Fibroblast of gingiva (primary cell): ENCODE measurements at regions not wholly inside any gene's neighbourhood (a gene's known extent, or its start where the extent isn't known, plus 50 kb on each side); places are given as distances from the start of the nearest gene placed in this dataset.

Experiments
- DNase-seq: peaks from one replicate; pipeline ENCODE4 v3.0.0-alpha.2; 2011; ENCODE audit warnings: low read depth

DNA sequence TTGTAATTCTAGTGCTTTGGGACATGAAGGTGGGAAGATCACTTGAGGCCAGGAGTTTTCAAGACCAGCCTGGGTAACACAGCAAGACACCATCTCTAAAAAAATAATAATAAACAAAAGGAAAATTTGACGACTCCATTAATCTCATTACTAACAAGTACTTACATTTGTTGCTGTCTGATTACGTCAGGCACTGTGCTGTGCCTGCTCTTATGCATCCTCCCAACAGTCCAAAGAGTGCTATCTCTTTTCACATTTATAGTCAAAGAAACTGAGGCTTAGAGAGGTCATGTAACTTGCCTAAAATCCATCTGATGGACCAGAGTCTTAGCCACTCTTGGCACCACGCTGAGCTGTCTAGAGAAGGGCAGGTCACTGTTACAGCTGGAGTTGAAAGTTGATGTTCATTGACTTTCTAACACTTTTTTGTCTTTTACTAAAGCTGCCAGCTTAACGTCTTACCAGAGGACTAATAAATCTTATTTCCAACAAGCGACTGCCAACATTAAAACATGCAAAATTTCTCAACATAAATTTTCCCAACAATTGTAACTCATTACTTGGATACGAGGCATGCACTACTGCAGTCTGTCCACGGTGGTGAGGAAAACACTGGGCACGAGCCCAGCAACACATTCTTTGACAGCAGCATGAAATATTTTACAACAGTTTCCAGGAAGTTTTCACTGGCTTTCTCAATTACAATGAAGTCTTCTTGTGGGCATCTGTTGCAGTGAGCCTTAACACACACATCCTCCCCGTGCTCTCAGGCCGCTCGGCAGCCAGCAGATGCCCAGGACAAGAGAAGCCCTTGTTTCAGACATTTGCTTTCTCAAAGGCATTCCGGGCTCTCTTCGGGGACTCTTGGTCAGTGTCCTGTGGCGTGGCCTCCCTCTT lies 262.9 kb upstream of the PROX1 start:
- peak; percentile 7 for DNase-seq

GRCh38 chr1:213727853-213728592 lies 259.8 kb upstream of the PROX1 start:
- DNase-seq: no peak

DNA sequence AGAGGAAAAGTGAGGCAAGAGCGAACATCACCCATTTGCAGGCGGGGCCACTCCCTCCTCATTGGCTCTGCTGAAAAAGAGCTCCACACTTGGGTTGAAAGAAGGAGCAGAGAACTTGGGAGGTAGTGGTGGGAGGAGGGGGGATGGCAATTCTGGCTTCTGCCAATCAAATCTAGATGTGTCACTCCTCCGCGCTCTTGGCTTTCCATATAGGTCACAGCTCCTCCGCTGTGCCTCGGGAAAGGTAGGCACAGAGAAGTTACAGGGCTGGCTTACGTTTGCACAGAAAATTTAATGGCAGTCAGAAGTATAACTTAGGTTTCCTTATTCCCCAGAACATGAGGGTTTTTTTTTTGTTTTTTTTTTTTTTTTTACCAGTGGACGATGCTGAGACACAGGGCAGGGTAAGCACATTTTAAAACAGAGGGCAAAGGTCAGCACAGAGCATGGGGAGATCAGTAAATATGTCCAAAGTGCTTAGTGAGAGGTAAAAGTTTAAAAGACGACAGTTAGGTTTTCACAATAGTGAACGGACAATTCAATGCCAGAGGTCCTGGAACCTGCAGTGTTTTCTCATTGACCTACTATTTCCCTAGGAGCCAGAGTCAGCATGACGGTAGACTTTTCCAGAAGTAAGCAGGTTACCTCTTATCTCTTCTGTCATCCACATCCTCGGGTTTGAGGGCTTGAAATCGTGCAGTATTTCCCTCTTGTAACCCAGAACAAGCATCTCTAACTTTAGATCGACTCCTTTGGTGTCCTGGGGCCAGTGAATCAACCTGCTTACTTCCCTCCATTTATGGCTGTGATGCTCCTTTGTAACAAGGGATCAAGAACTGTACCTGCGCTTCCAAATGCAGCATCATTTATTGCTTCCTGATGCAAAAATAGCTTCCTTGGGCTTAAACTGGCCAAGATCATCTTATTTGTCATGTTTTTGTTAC lies 258.9 kb upstream of the PROX1 start:
- DNase-seq: no peak

GRCh38 chr1:213733705-213734104 lies 254.1 kb upstream of the PROX1 start:
- no peak for DNase-seq

- no peak for DNase-seq
These were observed 250.3 kb upstream of the PROX1 start for GRCh38 chr1:213737398-213738035.

DNA sequence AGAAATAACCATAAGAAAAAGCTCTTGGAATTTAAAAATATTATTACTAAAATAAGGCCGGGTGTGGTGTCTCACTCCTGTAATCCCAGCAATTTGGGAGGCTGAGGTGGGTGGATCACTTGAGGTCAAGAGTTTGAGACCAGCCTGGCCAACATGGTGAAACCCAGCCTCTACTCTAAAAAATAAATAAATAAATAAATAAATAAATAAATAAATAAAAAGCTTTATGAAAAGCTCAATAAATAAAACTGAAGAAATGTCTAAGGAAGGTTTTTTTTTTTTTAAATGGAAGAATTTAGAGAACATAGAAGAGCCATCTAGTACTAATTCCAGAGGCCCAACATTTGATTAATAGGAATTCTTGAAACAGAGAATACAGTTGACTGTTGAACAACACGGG lies 249.1 kb upstream of the PROX1 start:
- no peak for DNase-seq

DNA sequence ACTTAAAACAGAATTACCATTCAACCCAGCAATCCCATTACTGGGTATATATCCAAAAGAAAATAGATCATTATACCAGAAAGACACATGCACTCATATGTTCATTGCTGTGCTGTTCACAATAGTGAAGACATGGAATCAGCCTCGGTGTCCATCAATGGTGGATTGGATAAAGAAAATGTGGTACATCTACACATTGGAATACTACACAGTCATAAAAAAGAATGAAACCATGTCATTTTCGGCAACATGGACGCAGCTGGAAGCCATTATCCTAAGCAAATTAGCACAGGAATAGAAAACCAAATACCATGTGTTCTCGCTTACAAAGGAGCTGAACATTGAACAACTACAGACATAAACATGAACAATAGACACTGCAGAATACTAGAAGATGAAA lies 244.8 kb upstream of the PROX1 start:
- no peak for DNase-seq

- no peak for DNase-seq
These were observed 243.0 kb upstream of the PROX1 start for GRCh38 chr1:213744780-213745179.

- no peak for DNase-seq
These were observed 242.3 kb upstream of the PROX1 start for GRCh38 chr1:213745451-213745850.

- no peak for DNase-seq
These were observed 238.2 kb upstream of the PROX1 start for GRCh38 chr1:213749558-213749957.

- DNase-seq: no peak
These were observed 237.3 kb upstream of the PROX1 start for GRCh38 chr1:213750231-213751063.

DNA sequence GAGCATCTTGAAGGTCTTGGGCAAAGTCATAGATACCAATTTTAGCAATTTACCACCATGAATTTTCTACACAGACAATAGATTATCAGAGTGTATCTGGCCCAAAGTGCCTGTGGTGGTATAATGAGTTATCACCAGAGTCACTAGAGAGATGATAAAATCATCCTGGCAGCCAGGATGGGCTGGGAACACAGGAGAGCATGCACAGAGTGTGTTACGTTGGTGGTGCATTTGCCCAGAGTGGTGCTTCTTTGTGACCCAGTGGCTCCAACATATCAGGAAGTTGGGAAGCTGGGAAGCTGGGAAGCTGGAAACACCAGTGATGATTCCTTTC lies 236.7 kb upstream of the PROX1 start:
- DNase-seq: no peak

GRCh38 chr1:213759359-213760181 lies 228.2 kb upstream of the PROX1 start:
- no peak for DNase-seq

- no peak for DNase-seq
These were observed 225.8 kb upstream of the PROX1 start for GRCh38 chr1:213761845-213762407.

GRCh38 chr1:213767683-213768082 lies 220.1 kb upstream of the PROX1 start:
- no peak for DNase-seq

- DNase-seq: no peak
These were observed 215.4 kb upstream of the PROX1 start for GRCh38 chr1:213772128-213773063.

GRCh38 chr1:213773975-213774374 lies 213.8 kb upstream of the PROX1 start:
- DNase-seq: no peak

GRCh38 chr1:213776969-213777368 lies 210.8 kb upstream of the PROX1 start:
- DNase-seq: no peak

GRCh38 chr1:213779228-213779627 lies 208.5 kb upstream of the PROX1 start:
- no peak for DNase-seq
